GM18519 (cell line): ENCODE measurements at regions not wholly inside any gene's neighbourhood (a gene's known extent, or its start where the extent isn't known, plus 50 kb on each side); places are given as distances from the start of the nearest gene placed in this dataset.

ENCODE experiments used
- ATAC-seq: cut with Tn5 transposase; IDR thresholded peaks from one replicate; pipeline ENCODE4 v1.9.1; 2021; ENCODE audit warnings: mild to moderate bottlenecking, moderate library complexity; ENCODE audit not compliant: unreplicated experiment, low FRiP score

DNA sequence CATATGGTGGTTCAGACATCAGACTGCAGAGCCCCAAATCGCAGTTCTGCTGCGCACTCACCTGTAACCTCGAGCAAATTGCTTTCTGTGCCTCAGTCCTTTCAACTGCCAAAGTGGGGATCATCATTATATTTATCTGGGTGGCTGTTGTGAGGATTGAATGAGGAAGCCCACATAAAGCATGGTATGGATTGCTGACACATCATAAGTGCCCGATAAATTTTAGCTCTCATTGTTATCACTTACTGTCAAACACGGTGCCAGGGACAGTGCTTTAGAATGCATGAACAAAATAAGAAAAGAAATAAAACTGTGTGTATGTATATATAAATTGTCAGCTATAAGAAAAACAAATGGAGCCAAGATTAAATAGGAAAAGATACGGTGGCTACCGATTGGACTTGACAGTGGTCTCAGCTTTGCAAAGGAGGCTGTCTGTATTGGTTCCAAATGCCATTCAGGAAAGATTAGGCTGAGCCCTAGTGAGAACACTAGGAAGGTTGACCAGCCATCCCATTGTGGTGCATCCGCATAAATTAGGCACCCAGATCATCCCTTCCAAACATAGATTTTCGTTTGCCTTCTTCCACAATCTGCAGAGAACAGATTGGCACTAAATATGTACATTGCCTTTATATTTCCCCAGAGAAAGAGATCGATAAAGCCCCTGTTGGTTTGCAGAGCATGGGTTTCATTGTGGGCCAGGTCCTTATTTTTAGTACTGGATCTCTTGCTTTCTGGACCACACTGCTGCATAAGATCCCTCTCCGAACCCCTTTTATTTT is 91.8 kb upstream of the KAZN start:
- ATAC-seq = no peak

DNA sequence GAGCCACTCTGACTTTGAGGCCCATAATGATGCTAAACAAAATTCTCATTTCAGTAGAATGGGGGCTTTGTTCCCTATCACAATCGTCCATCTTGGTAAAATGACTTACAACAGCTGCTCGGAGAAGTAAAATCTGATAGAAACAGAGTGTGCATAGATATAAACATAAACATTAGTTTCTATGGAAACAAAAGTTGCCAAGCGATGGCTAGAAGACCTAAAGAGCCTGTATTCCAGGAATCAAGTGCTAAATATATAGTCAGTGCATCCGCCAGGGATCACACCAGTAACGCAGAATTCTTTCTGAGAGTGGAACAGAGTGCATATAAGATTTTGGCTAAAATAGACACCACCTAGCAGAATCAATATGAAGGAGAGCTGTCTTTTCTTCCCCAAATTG is 91.2 kb upstream of the KAZN start:
- no peak for ATAC-seq

DNA sequence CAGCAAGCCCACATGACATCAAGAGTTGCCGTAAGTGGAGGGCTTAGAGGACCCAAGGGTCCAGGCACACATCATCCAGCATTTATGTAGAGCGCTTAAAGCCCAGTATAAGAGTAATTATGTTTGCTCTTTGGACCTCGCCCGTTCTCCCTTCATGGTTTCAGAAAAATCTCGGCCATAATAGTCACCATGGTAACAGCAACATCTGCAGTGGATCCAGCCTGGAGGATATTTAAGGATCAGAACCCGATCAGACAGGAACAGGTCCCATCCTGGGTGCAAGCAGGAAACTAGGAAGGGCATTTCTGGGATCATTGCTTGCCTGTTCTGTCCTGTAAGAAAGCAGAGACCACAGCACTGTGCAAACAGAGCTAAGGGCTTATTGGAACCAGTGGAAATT is 89.9 kb upstream of the KAZN start:
- ATAC-seq = no peak

DNA sequence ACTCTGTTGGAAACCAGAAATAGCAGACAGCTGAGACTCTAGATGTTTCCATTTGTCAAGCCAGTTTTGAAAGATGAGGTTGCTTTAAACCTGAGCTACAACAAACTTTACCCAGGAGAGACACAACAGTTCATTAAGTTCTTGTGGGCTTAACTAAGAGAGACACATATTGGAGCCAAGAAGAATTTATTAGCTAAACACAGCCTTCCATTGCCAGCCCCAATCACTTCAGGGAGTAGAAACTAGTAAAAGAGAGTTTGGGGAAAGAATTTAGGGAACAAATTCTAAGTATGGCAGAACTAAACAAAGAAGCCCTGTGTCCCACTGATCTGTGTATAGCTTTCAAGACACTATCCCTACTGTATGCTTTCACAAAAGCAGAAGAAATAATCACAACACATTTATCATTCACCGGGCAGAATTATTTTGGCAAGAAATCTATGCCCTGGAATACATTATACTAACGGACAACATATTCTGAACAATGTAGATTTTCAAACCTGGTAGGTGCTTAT is 87.3 kb upstream of the KAZN start:
- no peak for ATAC-seq

DNA sequence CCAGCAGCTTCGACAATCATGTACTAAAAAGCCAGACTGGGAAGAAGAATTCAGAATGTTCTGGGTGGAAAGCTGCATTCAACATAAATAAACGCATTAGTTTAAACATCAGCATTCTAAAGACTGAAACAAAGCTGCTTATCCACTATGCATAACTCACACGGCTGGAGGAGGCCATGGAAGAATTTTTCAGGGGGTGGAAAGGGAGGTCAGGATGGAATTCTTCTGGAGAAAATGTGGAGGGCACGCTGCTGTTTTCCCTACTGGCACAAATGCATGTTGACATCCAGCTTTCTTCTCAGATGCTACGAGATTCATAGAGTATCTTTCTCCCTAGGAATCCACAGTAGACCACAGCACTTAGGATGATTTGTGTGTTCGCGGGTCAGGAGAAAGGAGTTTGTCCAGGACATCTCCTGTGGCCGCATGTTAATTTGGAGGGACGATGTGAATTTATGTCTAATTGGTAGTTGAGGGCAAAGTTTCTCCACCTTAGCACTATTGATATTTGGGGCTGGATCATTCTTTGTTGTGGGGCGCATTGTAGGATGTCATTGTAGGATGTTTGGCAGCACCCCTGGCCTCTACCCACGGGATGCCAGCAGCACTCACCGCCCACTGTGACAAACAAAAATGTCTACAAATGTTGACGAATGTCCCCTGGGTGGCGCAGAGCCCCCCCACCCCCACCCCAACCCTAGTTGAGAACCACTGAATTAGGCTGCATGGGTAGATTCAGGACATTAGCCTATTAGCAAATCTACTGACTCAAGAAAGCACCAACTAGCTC is 86.5 kb upstream of the KAZN start:
- no peak for ATAC-seq

DNA sequence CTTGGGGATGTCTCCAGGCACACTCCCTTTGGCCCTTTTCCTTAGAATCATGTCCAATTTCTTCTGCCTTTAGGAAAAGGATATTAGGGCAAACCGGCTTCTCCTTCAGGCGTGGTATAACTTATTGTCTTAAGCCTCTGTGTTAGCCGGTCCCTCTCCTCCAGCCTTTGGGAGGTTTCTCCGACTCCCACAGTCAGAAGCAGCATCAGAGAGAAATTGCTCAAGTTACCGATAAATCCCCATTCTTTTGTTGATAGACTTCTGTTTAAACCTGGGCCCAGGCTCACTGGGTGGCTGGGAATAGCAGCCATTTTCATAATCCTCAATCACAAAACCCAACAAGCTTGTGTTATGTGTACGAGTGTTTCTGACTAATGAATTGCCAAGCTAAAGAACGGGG is 85.4 kb upstream of the KAZN start:
- no peak for ATAC-seq

DNA sequence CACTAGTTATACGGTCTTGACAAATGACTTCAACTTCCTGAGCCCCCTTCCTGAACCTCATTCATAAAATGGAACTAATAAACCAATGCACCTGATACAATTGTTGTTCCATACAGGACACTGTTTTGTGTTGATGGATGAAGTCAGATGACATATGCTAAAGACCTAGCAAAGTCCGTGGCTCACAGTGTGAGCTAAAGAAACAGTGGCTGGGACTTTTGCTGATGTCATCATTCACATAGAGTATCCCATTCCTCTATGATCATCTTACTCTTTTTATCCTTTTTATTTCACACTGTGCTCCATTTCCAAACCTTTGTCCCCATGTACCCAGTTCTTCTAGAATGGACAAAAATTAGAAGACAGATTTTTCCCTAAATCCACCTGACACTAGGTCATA is 83.7 kb upstream of the KAZN start:
- no peak for ATAC-seq

DNA sequence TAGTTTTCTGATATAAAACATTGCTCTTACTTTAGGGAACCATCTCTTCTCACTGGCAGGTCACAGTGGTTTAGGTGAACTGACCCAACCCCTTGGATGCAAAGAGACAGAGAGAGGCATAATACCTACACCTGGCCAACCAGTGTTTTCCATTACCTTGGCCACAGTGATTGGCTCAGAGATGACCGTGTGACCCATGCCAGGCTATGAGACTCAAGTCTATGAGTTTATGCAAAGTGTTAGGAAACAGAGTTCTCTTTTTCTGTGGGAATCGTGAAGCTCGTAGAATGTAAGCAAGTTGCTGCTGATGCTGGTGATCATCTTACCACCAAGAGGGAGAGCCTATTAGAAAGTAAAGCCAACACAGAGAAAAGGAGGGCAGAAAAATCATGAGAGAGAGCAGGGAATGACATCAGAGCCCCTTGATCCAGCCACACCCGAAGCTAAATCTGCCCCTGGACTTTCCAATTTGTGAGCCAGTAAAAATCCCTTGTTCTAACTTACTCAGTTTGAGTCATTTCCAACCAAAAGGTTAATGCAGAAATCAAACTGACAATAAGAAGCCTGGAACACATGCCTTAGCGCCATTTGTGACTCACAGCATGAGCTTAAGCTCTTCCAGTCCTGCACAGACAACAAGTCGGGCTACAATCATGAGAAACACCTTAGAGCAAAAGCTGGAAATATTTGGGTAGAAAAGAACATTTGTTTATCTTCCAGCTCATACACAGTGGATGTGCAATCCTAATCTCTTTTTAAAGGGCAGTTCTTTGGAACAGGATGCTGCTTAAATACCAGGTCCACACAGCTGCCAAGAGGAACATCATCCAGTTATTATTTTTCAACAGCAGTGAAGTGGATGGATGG is 81.3 kb upstream of the KAZN start:
- ATAC-seq = no peak

DNA sequence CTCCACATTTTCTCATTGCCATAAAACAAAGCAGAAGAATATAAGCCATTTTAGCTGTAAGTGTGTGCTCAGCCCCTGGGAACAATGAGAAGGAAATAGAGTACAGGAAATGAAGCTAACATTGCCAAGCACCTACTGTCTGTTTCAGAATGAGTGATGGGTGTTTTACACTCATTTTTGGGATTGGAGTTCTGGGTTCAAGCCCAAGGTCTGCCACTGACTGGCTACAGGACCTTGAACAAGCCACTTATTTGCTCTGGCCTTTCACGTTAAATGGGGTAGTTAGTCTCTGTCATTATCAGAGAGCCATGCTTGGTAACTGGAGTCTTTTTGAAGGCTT is 80.7 kb upstream of the KAZN start:
- ATAC-seq = no peak

DNA sequence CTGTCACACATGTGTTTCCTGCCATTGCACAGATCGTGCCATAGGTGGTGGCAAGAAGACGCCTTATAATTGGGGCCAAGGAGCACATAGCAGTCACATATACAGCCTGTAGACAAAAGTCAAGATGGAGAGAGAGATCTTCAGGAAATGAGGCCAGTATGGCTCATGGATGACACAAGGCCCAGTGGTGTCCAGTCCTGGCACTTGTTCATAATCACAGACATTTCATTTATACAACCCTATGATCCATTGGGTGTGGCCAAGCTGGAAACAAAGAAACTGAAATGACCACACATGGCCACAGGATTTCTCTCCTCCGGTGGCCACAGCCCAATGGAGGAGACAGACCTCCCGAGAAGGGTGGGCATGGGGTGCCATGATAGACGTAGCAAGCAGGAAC is 78.5 kb upstream of the KAZN start:
- no peak for ATAC-seq

DNA sequence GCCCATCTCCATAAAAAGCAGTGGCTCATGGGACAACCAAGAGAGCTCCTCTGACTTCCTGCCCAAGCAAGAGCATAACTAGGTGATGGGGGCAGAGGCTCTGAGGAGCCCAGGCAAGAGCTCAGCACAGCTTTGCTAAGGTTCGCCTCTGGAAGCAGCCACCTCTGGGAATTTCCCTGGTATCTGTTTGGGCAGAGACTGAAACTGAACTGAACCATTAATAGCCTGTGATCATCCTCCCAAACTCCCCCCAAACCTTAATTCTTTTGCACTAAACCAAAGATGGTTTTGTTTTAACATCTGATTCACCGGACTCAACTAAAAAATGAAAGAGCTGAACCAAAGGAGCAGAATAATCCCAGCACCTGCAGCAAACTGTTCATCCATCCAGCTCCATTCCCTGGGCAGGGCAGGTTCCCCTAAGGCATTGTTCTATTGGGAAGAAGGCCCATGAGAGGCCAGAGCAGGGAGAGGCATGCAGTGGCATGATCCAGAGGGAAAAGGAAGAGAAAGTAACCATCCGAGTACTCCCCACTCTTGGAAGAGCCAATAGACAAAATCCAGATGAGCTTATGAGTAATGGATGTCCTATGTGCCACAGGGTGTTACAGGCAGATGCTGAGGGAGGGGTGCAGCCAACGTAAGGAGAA is 77.8 kb upstream of the KAZN start:
- ATAC-seq = no peak

DNA sequence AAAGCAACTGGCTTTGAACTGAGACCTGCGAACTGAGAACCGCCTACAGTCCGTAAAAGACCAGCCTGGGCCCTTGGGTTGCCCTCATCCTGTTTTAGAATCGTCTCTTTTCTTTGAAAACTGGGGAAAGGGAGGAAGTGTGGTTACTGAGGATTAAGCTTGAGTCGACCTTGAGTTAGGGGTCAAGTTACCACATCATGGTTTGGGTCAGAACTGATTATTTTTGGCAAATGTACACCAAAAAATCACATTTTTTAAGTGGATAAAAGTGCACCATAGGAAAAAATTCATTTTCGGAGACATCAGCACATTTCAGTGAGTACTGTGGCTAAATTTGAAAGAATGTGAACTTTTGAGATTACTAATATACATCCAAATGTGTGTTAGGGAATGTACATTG is 76.9 kb upstream of the KAZN start:
- ATAC-seq = no peak

DNA sequence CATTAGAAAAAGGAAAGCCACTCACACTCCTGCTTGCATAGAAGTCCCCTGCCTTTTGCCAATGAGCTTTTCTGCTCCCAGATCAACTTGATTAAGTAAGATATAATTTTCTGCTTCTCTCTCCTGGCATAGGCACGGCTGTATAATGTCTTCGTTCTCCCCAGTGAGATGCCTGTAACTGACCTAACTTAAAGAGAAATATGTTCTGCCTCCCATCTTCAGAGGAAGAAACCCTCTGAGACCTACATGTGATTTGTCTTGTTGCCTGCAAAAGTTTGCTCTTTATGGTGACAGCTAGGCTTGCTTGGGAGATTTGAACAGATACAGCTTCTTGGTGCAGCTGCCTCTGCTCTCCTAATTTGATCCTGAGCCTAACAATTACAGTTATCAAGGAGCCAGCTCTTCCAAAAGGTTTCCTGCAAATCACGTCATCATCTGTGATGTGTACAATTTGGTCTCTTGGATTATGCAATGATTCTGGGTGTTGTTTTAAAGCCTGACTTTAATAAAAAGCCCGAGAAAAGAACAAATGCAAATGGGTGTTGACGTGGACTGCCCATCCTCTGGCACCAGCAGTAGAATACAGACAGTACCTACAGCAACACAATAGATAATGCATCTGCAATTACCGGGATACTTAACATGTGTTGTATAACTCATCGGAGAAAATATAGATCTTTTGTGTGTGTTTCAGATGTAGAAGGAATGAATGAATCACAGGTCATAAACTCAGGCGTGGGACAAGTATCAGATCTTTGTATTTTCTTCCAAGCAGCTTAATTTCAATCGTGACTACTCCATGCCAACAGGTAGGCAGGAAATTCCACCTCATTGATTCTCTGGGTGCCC is 76.2 kb upstream of the KAZN start:
- no peak for ATAC-seq

DNA sequence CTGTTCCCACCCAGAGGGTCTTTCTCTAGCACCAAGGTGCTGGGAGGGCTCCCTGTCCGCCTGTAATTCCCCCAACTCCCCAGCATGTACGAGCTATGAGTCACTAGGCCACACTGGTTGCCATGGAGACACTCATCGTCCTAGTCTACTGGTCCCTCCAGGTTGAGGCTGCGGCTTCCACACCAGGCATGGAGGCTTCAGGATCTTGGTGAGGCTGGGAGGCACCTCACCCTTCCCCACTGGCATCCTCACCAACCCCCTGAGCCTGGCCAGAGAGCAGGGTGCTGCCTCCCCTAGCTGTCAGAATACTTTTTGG is 75.6 kb upstream of the KAZN start:
- no peak for ATAC-seq

DNA sequence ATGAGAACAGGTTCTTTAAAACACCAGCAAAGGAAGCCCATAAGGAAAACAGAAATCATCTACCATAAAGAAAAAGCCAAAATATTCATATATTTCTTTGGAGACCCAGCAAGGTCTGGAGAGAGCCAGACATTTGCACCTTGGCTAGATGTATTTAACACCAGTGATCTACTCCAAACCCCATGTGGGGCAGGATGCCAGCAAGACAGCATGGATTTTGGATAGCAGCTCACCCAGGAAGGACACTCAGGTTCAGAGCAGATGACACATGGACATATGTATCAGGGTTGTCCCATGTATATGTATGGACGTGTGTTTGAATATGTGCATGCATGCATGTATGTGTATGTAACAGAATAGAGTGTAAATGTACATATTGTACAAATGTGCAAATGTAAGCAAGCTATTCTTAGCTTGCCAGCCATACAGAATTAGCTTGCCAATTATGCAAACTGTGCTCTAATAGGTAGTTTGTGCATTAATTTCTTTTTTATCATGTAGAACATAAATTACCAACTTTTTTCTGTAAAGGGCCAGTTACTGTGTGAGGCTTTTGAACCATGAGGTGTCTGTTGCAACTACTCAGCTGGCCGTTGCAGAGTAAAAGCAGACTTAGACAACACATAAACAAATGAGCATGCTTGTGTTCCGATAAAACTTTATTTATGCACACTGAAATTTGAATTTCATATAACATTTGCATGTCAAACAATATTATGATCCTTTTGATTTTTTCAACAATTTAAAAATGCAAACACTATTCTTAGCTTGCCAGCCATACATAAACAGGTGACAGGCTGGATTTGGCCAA is 73.5 kb upstream of the KAZN start:
- ATAC-seq = no peak

DNA sequence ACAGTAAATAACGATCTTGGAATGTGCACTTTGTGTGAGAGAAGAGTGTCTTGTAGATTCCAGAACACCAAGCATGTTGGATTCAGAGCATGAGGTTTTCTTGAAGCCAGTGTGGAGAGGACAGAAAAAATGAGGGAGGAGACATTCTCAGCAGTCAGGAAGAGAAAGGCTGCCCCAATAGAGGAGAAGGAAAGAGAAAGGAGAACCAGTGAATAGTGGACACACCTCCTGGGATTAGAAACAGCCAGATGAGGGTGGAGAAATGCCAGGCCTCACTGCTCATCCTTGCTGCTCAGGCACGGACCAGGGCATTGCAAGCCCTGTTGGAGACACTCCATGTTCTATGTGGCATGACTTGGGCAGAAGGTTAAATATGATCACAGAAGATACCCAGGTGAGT is 69.0 kb upstream of the KAZN start:
- no peak for ATAC-seq

DNA sequence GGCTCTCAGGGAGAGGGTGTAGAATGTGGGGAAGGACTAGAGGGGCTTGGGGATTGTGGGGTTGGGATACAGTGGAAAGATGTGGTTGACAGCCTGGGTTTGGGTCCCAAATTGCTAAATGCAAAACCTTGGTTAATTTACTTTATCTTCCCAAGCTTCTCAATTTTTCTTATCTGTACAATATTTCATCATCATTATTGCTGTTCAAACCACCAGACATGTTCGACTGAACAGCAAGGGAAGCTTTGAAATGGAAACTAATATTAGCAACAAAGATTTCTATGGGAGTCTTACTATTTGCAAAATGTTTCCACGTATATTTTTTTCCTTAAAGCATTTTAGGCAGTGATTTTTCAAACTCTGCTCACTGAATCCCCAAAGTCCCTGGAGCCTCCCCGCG is 67.0 kb upstream of the KAZN start:
- ATAC-seq = no peak

DNA sequence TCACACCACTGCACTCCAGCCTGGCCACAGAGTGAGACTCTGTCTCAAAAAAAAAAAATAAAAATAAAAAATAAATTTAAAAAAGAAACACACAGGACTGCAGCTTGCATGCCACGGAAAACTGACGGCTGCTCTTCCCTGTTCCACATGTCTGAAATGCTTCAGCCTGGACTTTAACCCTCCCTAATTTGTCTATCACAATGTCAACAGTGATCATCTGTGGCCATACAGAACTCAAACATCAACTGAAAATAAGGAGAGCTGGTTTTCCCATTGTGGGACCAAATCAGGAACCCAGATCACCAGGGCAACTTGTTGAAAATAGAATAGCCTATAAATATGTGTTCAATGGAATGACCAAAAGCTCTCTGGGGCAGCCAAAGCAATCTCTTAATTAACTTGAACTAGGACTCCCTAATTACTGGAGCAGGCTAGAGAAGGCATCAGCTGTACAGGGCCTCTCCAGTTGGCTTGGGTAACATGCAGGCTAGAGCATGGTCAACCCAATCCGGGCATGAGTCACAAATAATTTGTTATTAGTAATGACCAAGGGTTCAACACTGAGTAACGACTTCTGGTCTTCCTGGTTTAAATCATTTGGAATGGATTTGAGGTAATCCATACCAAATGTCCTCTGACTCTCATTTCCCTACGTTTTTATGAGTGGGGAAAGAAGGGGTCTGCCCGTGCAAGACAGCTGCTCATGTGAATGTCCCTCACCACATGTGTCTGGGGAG is 62.7 kb upstream of the KAZN start:
- ATAC-seq = no peak
